ENCODE measurements at regions not wholly inside any gene's neighbourhood (a gene's known extent, or its start where the extent isn't known, plus 50 kb on each side); places are given as distances from the start of the nearest gene placed in this dataset.

DNA sequence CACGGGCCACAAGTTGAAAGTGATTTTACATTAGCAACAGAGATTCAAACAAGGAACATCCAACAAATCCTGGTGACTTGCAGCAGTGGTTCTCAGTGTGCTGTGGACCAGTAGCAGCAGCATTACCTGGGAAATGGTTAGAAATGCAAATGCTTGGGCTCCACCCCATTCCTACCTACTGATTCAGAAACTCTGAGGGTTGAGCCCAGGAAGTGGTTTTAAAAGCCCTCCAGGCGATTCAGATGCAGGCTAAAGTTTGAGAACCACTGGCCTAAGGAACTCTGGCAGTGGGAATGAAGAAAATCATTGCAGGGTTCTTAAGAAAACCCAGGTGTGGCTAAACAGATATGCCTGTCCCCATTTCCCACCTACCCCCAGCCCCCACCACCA is 398.8 kb downstream of the ENC1 start:
- no peak for TF ChIP-seq CTCF (IDR thresholded peaks at IDR 0.05; ENCODE audit: unreplicated experiment)
- Mint-ChIP-seq H3K27me3 (peaks cover 3% of the 10 kb centered on the region), H3K4me1 (ENCODE audit: low read depth) (peaks cover 5% of the 10 kb centered on the region), H3K36me3 (ENCODE audit: insufficient read depth) (no peaks in the 10 kb centered on the region), H3K4me3 (ENCODE audit: low read depth) (no peak overlapping the region), H3K27ac (no peak overlapping the region), H3K9me3 (ENCODE audit: low read depth) (no peaks in the 10 kb centered on the region)
- DNase-seq (ENCODE audit: low spot score, unreplicated experiment) = no peak

DNA sequence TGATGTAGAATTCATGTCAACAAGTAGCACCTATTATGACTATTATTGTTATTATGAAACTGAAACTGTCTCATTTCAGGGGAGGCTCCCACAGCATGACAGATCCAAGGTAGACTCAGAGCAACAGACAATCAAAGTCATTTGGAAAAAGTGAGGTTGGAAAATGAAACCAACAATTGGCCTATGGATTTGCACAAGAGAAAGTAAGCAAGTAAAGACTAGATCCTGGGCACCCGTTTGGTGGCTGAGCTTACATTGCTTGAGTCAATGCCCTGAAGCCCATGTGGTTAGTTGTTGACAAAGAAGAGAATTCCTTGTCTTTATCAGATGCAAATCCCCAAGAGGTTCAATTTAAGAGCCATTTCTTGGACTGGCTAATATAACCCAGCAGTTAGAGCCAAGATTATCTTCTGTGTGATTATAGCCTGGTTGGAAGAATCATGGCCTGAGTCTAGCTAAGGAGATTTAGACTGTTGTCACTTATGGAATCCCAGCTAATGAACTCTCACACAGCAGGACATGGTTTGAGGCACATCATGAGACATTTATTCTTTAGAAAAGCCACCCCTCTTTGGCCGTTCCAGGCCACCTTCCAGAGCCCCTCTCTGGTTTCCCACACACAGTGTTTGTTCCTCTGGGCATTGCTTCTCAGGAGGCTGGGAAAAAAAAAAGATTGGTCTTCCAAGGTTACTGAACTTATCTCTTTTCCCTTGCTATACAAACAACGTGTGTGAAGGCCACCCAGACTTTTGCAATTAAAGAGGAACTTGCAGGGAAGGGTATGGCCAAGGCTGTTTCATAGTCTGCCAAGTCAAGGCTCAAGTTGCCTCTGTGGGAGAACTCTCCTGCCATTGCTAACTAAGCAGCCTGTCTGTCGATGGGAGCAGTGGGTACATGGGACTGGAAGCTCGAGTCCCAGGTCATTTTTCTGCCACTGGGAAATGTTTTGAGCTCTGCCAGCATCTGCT is 399.5 kb downstream of the ENC1 start:
- H3K36me3 Mint-ChIP-seq (ENCODE audit: insufficient read depth) = no peaks in the 10 kb centered on the region
- H3K27me3 Mint-ChIP-seq = peaks cover 3% of the 10 kb centered on the region
- H3K9me3 Mint-ChIP-seq (ENCODE audit: low read depth) = no peaks in the 10 kb centered on the region
- H3K27ac Mint-ChIP-seq = peak overlapping the region; percentile 8
- no peak for TF ChIP-seq CTCF (IDR thresholded peaks at IDR 0.05; ENCODE audit: unreplicated experiment)
- no peak for DNase-seq (ENCODE audit: low spot score, unreplicated experiment)
- no peak overlapping the region for H3K4me3 Mint-ChIP-seq (ENCODE audit: low read depth)
- peaks cover 5% of the 10 kb centered on the region for H3K4me1 Mint-ChIP-seq (ENCODE audit: low read depth)

- H3K36me3 Mint-ChIP-seq (ENCODE audit: insufficient read depth) = no peaks in the 10 kb centered on the region
- H3K4me1 Mint-ChIP-seq (ENCODE audit: low read depth) = peaks cover 5% of the 10 kb centered on the region
- no peak for TF ChIP-seq CTCF (IDR thresholded peaks at IDR 0.05; ENCODE audit: unreplicated experiment)
- DNase-seq (ENCODE audit: low spot score, unreplicated experiment) = no peak
- H3K27ac Mint-ChIP-seq = no peak overlapping the region
- no peak overlapping the region for H3K4me3 Mint-ChIP-seq (ENCODE audit: low read depth)
- H3K9me3 Mint-ChIP-seq (ENCODE audit: low read depth) = no peaks in the 10 kb centered on the region
- peaks cover 3% of the 10 kb centered on the region for H3K27me3 Mint-ChIP-seq
These were observed 401.3 kb downstream of the ENC1 start for GRCh38 chr5:74239261-74239660.

DNA sequence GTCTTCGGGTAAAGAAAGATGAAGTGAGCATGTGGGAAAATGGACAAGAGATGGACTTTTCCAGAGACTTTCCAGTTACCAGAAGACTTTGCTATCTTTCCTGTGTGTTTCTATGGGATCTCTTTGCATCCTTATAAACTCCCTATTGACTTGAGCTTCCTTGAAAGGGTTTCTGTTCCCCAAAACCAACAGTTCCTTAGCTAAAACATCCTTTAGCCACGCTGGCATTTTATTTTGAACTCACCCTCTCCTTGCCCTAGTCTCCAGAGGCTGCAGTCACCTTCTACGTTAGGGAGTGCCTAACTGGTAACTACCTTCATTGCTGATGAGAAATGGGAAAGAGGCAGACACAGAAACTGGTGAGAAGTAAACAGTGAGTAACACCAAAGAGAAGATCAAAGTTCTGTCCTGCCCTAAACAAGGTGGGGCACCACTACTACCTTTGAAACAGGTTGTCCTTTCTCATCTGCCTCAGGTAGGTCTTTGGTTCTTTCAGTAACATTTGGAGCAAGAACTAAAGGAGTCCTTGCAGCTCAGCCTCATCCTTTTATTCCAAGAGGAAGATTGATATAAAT is 402.9 kb downstream of the ENC1 start:
- peaks cover 5% of the 10 kb centered on the region for H3K4me1 Mint-ChIP-seq (ENCODE audit: low read depth)
- H3K9me3 Mint-ChIP-seq (ENCODE audit: low read depth) = no peaks in the 10 kb centered on the region
- H3K27ac Mint-ChIP-seq = no peak overlapping the region
- H3K36me3 Mint-ChIP-seq (ENCODE audit: insufficient read depth) = no peaks in the 10 kb centered on the region
- H3K4me3 Mint-ChIP-seq (ENCODE audit: low read depth) = no peak overlapping the region
- no peak for TF ChIP-seq CTCF (IDR thresholded peaks at IDR 0.05; ENCODE audit: unreplicated experiment)
- no peak for DNase-seq (ENCODE audit: low spot score, unreplicated experiment)
- H3K27me3 Mint-ChIP-seq = peaks cover 3% of the 10 kb centered on the region

GRCh38 chr5:74235552-74235951 is 405.0 kb downstream of the ENC1 start:
- Mint-ChIP-seq H3K4me1 (ENCODE audit: low read depth) (no peaks in the 10 kb centered on the region), H3K27me3 (peaks cover 5% of the 10 kb centered on the region), H3K36me3 (ENCODE audit: insufficient read depth) (no peaks in the 10 kb centered on the region), H3K27ac (no peak overlapping the region), H3K4me3 (ENCODE audit: low read depth) (no peak overlapping the region), H3K9me3 (ENCODE audit: low read depth) (no peaks in the 10 kb centered on the region)
- no peak for DNase-seq (ENCODE audit: low spot score, unreplicated experiment)
- no peak for TF ChIP-seq CTCF (IDR thresholded peaks at IDR 0.05; ENCODE audit: unreplicated experiment)
